ENCODE measurements at regions not wholly inside any gene's neighbourhood (a gene's known extent, or its start where the extent isn't known, plus 50 kb on each side); places are given as distances from the start of the nearest gene placed in this dataset.
"Not testable (repeated sequence)": the region's sequence is repeated elsewhere in the genome, so short reads cannot be mapped to it uniquely, and the experiment has no call there.

GRCh38 chr9:65406625-65407024 is 121.6 kb upstream of the FOXD4L5 start:
- ATAC-seq (replicated peaks in 1 of 4); H3K36me3 ChIP-seq (ENCODE audit: control insufficient read depth in 2 of 2, extremely low read depth in 1 of 2, insufficient read depth in 1 of 2, low read length in 1 of 2); CTCF ChIA-PET; H3K4me1 Mint-ChIP-seq; H3K4me3 Mint-ChIP-seq; H3K36me3 Mint-ChIP-seq; H3K27ac ChIP-seq (ENCODE audit: low read length); POLR2A ChIA-PET; H3K27me3 ChIP-seq (replicated peaks in 1 of 2; ENCODE audit: control insufficient read depth in 2 of 2, extremely low read depth in 1 of 2, insufficient read depth in 2 of 2, low read length in 1 of 2); DNase-seq; H3K9me3 ChIP-seq; H3K4me1 ChIP-seq (ENCODE audit: control insufficient read depth in 1 of 2, extremely low read depth in 1 of 2, insufficient read depth in 2 of 2, low read length in 2 of 2); H3K27me3 Mint-ChIP-seq; H3K27ac Mint-ChIP-seq; H3K4me3 ChIP-seq (ENCODE audit: control insufficient read depth in 1 of 2, extremely low read depth in 1 of 2, low read length in 1 of 2): not testable (repeated sequence)
- 84% methylated on average over 4 of the region's 10 CpGs for WGBS (ENCODE audit: insufficient coverage)
- H3K9me3 Mint-ChIP-seq: peaks cover 10 to 24% (median 13%) of the 10 kb centered on the region in 3 donors

- CTCF ChIA-PET; H3K27me3 ChIP-seq (replicated peaks in 1 of 2; ENCODE audit: control insufficient read depth in 2 of 2, extremely low read depth in 1 of 2, insufficient read depth in 2 of 2, low read length in 1 of 2); H3K4me3 Mint-ChIP-seq; POLR2A ChIA-PET; H3K4me3 ChIP-seq (ENCODE audit: control insufficient read depth in 1 of 2, extremely low read depth in 1 of 2, low read length in 1 of 2); H3K27me3 Mint-ChIP-seq; H3K36me3 Mint-ChIP-seq; H3K4me1 Mint-ChIP-seq; H3K9me3 ChIP-seq; H3K27ac ChIP-seq (ENCODE audit: low read length); H3K27ac Mint-ChIP-seq; H3K4me1 ChIP-seq (ENCODE audit: control insufficient read depth in 1 of 2, extremely low read depth in 1 of 2, insufficient read depth in 2 of 2, low read length in 2 of 2); ATAC-seq (replicated peaks in 1 of 4); H3K36me3 ChIP-seq (ENCODE audit: control insufficient read depth in 2 of 2, extremely low read depth in 1 of 2, insufficient read depth in 1 of 2, low read length in 1 of 2); DNase-seq: not testable (repeated sequence)
- peaks cover 10 to 21% (median 10%) of the 10 kb centered on the region in 3 donors for H3K9me3 Mint-ChIP-seq
- WGBS (ENCODE audit: insufficient coverage): 81% methylated on average over 7 of the region's 11 CpGs
Measured at GRCh38 chr9:65405766-65406165, 120.8 kb upstream of the FOXD4L5 start.

GRCh38 chr9:65405253-65405652 is 120.2 kb upstream of the FOXD4L5 start:
- no peaks in the 10 kb centered on the region for H3K4me1 Mint-ChIP-seq
- Histone ChIP-seq H3K9me3 (no peaks in the 10 kb centered on the region), H3K4me1 (ENCODE audit: control insufficient read depth in 1 of 2, extremely low read depth in 1 of 2, insufficient read depth in 2 of 2, low read length in 2 of 2) (no peaks in the 10 kb centered on the region), H3K36me3 (ENCODE audit: control insufficient read depth in 2 of 2, extremely low read depth in 1 of 2, insufficient read depth in 1 of 2, low read length in 1 of 2) (no peaks in the 10 kb centered on the region), H3K4me3 (ENCODE audit: control insufficient read depth in 1 of 2, extremely low read depth in 1 of 2, low read length in 1 of 2) (no peak overlapping the region), H3K27me3 (replicated peaks in 1 of 2; ENCODE audit: control insufficient read depth in 2 of 2, extremely low read depth in 1 of 2, insufficient read depth in 2 of 2, low read length in 1 of 2) (no peaks in the 10 kb centered on the region), H3K27ac (ENCODE audit: low read length) (no peak overlapping the region)
- peaks cover 10 to 25% (median 10%) of the 10 kb centered on the region in 3 donors for H3K9me3 Mint-ChIP-seq
- no peaks in the 10 kb centered on the region for H3K27me3 Mint-ChIP-seq
- ChIA-PET CTCF (no interaction called here), POLR2A (no interaction called here)
- 47% methylated on average over 2 of the region's 6 CpGs for WGBS (ENCODE audit: insufficient coverage)
- no peak overlapping the region for H3K4me3 Mint-ChIP-seq
- H3K27ac Mint-ChIP-seq: no peak overlapping the region
- no peaks in the 10 kb centered on the region for H3K36me3 Mint-ChIP-seq
- ATAC-seq (replicated peaks in 1 of 4) (no peak), DNase-seq (no peak)

- CTCF ChIA-PET: no interaction called here
- 73% methylated on average over 9 of the region's 11 CpGs for whole genome bisulfite sequencing (ENCODE audit: insufficient coverage)
- DNase-seq (no peak), ATAC-seq (replicated peaks in 1 of 4) (no peak)
- Mint-ChIP-seq H3K27ac (no peak overlapping the region), H3K9me3 (peaks cover 10 to 22% (median 10%) of the 10 kb centered on the region in 3 donors), H3K4me1 (no peaks in the 10 kb centered on the region), H3K36me3 (no peaks in the 10 kb centered on the region), H3K4me3 (no peak overlapping the region), H3K27me3 (no peaks in the 10 kb centered on the region)
- H3K4me3 ChIP-seq (ENCODE audit: control insufficient read depth in 1 of 2, extremely low read depth in 1 of 2, low read length in 1 of 2): no peak overlapping the region
- H3K27ac ChIP-seq (ENCODE audit: low read length): no peak overlapping the region
- POLR2A ChIA-PET: no interaction called here
- no peaks in the 10 kb centered on the region for H3K9me3 ChIP-seq
- no peaks in the 10 kb centered on the region for H3K36me3 ChIP-seq (ENCODE audit: control insufficient read depth in 2 of 2, extremely low read depth in 1 of 2, insufficient read depth in 1 of 2, low read length in 1 of 2)
- H3K27me3 ChIP-seq (replicated peaks in 1 of 2; ENCODE audit: control insufficient read depth in 2 of 2, extremely low read depth in 1 of 2, insufficient read depth in 2 of 2, low read length in 1 of 2): no peaks in the 10 kb centered on the region
- H3K4me1 ChIP-seq (ENCODE audit: control insufficient read depth in 1 of 2, extremely low read depth in 1 of 2, insufficient read depth in 2 of 2, low read length in 2 of 2): no peaks in the 10 kb centered on the region
Measured at GRCh38 chr9:65404232-65405006, 119.4 kb upstream of the FOXD4L5 start.

- no peak overlapping the region for H3K4me3 ChIP-seq (ENCODE audit: control insufficient read depth in 1 of 2, extremely low read depth in 1 of 2, low read length in 1 of 2)
Measured at GRCh38 chr9:65403721-65404120, 118.7 kb upstream of the FOXD4L5 start.

GRCh38 chr9:65403072-65403471 is 118.1 kb upstream of the FOXD4L5 start:
- H3K4me3 ChIP-seq (ENCODE audit: control insufficient read depth in 1 of 2, extremely low read depth in 1 of 2, low read length in 1 of 2); H3K4me1 ChIP-seq (ENCODE audit: control insufficient read depth in 1 of 2, extremely low read depth in 1 of 2, insufficient read depth in 2 of 2, low read length in 2 of 2); H3K9me3 ChIP-seq; H3K27me3 Mint-ChIP-seq; H3K36me3 Mint-ChIP-seq; POLR2A ChIA-PET; ATAC-seq (replicated peaks in 1 of 4); H3K27ac ChIP-seq (ENCODE audit: low read length); H3K4me3 Mint-ChIP-seq; H3K4me1 Mint-ChIP-seq; H3K27me3 ChIP-seq (replicated peaks in 1 of 2; ENCODE audit: control insufficient read depth in 2 of 2, extremely low read depth in 1 of 2, insufficient read depth in 2 of 2, low read length in 1 of 2); CTCF ChIA-PET; H3K27ac Mint-ChIP-seq; H3K36me3 ChIP-seq (ENCODE audit: control insufficient read depth in 2 of 2, extremely low read depth in 1 of 2, insufficient read depth in 1 of 2, low read length in 1 of 2); DNase-seq: not testable (repeated sequence)
- peaks cover 6 to 22% (median 7%) of the 10 kb centered on the region in 3 donors for H3K9me3 Mint-ChIP-seq
- 77% methylated on average over 9 of the region's 11 CpGs for WGBS (ENCODE audit: insufficient coverage)

More at GRCh38 chr9:65403721-65404120, 118.7 kb upstream of the FOXD4L5 start:
- ATAC-seq (replicated peaks in 1 of 4) (no peak), DNase-seq (no peak)
- Mint-ChIP-seq H3K4me3 (no peak overlapping the region), H3K9me3 (peaks cover 10 to 23% (median 10%) of the 10 kb centered on the region in 3 donors), H3K36me3 (no peaks in the 10 kb centered on the region), H3K27ac (no peak overlapping the region), H3K4me1 (no peaks in the 10 kb centered on the region), H3K27me3 (no peaks in the 10 kb centered on the region)
- ChIA-PET POLR2A (no interaction called here), CTCF (no interaction called here)
- Histone ChIP-seq H3K36me3 (ENCODE audit: control insufficient read depth in 2 of 2, extremely low read depth in 1 of 2, insufficient read depth in 1 of 2, low read length in 1 of 2) (no peaks in the 10 kb centered on the region), H3K27ac (ENCODE audit: low read length) (no peak overlapping the region), H3K27me3 (replicated peaks in 1 of 2; ENCODE audit: control insufficient read depth in 2 of 2, extremely low read depth in 1 of 2, insufficient read depth in 2 of 2, low read length in 1 of 2) (no peaks in the 10 kb centered on the region), H3K9me3 (no peaks in the 10 kb centered on the region), H3K4me1 (ENCODE audit: control insufficient read depth in 1 of 2, extremely low read depth in 1 of 2, insufficient read depth in 2 of 2, low read length in 2 of 2) (no peaks in the 10 kb centered on the region)
- 74% methylated on average over 8 of the region's 10 CpGs for WGBS (ENCODE audit: insufficient coverage)

Data from T-cell (primary cell).